ENCODE measurements at regions not wholly inside any gene's neighbourhood (a gene's known extent, or its start where the extent isn't known, plus 50 kb on each side); places are given as distances from the start of the nearest gene placed in this dataset.

DNA sequence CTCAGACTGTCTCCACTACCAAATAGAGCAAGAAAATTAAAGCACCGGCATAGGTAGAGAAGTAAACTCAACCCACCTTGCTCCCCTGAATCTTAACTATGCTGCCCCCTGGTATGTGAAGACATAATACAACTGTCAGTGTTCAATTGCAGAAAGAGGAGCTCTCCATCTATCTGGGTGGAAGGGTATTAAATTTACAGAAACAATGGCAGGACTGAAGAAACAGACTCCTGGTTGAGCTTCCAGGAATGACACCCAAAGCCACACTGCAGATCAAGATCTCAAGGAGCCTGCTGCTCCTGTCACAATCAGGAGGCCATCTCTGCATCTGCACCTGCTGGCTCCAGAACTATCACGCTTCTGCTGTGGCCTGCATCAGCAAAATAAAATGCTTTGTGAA, 132.1 kb upstream of the BMAL1 start:
- no peak overlapping the region for H3K4me2 ChIP-seq
- DNase-seq: no peak
- WGBS (ENCODE audit: low lambda C conversion rate): 92% methylated on average over 2 of the region's 2 CpGs
- no peaks in the 10 kb centered on the region for H3K9me3 ChIP-seq
- no peaks in the 10 kb centered on the region for H3K9me2 ChIP-seq
- H3K4me3 ChIP-seq (ENCODE audit: low read depth in 2 of 2, low read length in 1 of 2): no peak overlapping the region
- H4K20me1 ChIP-seq (ENCODE audit: insufficient read depth): no peaks in the 10 kb centered on the region
- H3K27ac ChIP-seq (ENCODE audit: low read depth in 2 of 2, low read length in 1 of 2): no peak overlapping the region
- no peaks in the 10 kb centered on the region for H3K36me3 ChIP-seq (replicated peaks in 1 of 2; ENCODE audit: control insufficient read depth in 1 of 2, insufficient read depth in 2 of 2, low read length in 1 of 2)
- no peaks in the 10 kb centered on the region for H3K27me3 ChIP-seq (ENCODE audit: insufficient read depth)
- no peak overlapping the region for H3K9ac ChIP-seq
- CTCF ChIA-PET: interaction anchor here (0.8 to 1.2 kb wide), 3 partner anchors 10 to 231 kb away, joined by 3 to 4 read pairs (median 3); no protein-coding TSS in a partner anchor
- H2AFZ ChIP-seq (ENCODE audit: low read depth): no peak overlapping the region
- POLR2A ChIA-PET: no interaction called here
- peaks cover 0 to 4% of the 10 kb centered on the region in 2 experiments; a peak in 1 of 4 replicates for H3K4me1 ChIP-seq (ENCODE audit: control insufficient read depth in 1 of 2, insufficient read depth in 2 of 2, low read depth in 1 of 2, low read length in 1 of 2)
- H3F3A ChIP-seq (replicated peaks; ENCODE audit: insufficient read depth): no peaks in the 10 kb centered on the region
- TF ChIP-seq RAD21 (IDR thresholded peaks at IDR 0.05; ENCODE audit: low read length) (0 out of 2 replicates have a peak, but pooled peaks have one; percentile 13), EP300 (IDR thresholded peaks at IDR 0.05; ENCODE audit: borderline replicate concordance in 1 of 2, low read depth in 1 of 2, low read length in 1 of 2) (no peak), MEF2A (IDR thresholded peaks at IDR 0.05; ENCODE audit: borderline replicate concordance, low read depth) (no peak), GATA2 (CRISPR knock-in tag; IDR thresholded peaks at IDR 0.05) (peak; percentile 41; the same call in 1 of the 2 replicates), EZH2phosphoT487 (IDR thresholded peaks at IDR 0.05; ENCODE audit: borderline replicate concordance, low read depth) (no peak)
- no peaks in the 10 kb centered on the region for H3K79me2 ChIP-seq (ENCODE audit: insufficient read depth)

DNA sequence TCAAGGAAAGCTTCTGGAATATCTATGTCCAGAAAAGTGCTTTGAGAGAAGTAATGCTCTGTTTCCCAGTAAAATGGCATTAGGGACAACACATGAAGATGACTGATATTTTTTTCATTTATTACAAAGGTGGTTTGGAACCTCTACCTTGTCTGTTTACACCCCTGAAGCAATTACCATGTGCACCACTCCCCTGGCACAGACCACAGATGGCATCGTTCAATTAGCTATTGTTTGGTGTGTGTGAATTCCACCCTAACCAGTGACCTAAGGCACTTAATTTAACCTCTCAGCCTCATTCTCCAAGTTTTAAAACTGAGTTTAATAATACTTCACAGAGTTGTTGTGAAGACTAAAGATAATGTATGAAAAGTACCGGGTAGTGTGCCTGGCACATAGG, 127.6 kb upstream of the BMAL1 start:
- no peak overlapping the region for H2AFZ ChIP-seq (ENCODE audit: low read depth)
- no peak overlapping the region for H3K4me2 ChIP-seq
- no peaks in the 10 kb centered on the region for H3K79me2 ChIP-seq (ENCODE audit: insufficient read depth)
- no peaks in the 10 kb centered on the region for H4K20me1 ChIP-seq (ENCODE audit: insufficient read depth)
- H3K27ac ChIP-seq (ENCODE audit: low read depth in 2 of 2, low read length in 1 of 2): no peak overlapping the region
- H3K9me3 ChIP-seq: no peaks in the 10 kb centered on the region
- no peak for DNase-seq
- peaks cover 0 to 4% of the 10 kb centered on the region in 2 experiments; a peak in 1 of 4 replicates for H3K4me1 ChIP-seq (ENCODE audit: control insufficient read depth in 1 of 2, insufficient read depth in 2 of 2, low read depth in 1 of 2, low read length in 1 of 2)
- H3K4me3 ChIP-seq (ENCODE audit: low read depth in 2 of 2, low read length in 1 of 2): no peak overlapping the region
- ChIA-PET POLR2A (no interaction called here), CTCF (interaction anchor here (0.6 to 5.4 kb wide), 4 partner anchors 186 to 861 kb away, joined by 3 to 51 read pairs (median 4); no protein-coding TSS in a partner anchor)
- no peaks in the 10 kb centered on the region; the same call in 1 of the 2 replicates for H3K27me3 ChIP-seq (ENCODE audit: insufficient read depth)
- TF ChIP-seq TEAD4 (IDR thresholded peaks at IDR 0.05; ENCODE audit: borderline replicate concordance, insufficient read depth) (no peak), ELF1 (IDR thresholded peaks at IDR 0.05) (no peak), SMC3 (IDR thresholded peaks at IDR 0.05; ENCODE audit: low read depth, low read length) (no peak), PBX3 (IDR thresholded peaks at IDR 0.05) (no peak)
- 79% methylated on average over 2 of the region's 2 CpGs for WGBS (ENCODE audit: low lambda C conversion rate)
- H3K36me3 ChIP-seq (replicated peaks in 1 of 2; ENCODE audit: control insufficient read depth in 1 of 2, insufficient read depth in 2 of 2, low read length in 1 of 2): no peaks in the 10 kb centered on the region
- no peak overlapping the region for H3K9ac ChIP-seq
- H3K9me2 ChIP-seq: no peaks in the 10 kb centered on the region
- H3F3A ChIP-seq (replicated peaks; ENCODE audit: insufficient read depth): no peaks in the 10 kb centered on the region

- Histone ChIP-seq H3K79me2 (ENCODE audit: insufficient read depth) (no peaks in the 10 kb centered on the region), H2AFZ (ENCODE audit: low read depth) (no peak overlapping the region), H3K9me2 (no peaks in the 10 kb centered on the region), H3K9me3 (no peaks in the 10 kb centered on the region), H3F3A (replicated peaks; ENCODE audit: insufficient read depth) (no peaks in the 10 kb centered on the region), H3K4me2 (no peak overlapping the region), H3K4me3 (ENCODE audit: low read depth in 2 of 2, low read length in 1 of 2) (no peak overlapping the region), H3K4me1 (ENCODE audit: control insufficient read depth in 1 of 2, insufficient read depth in 2 of 2, low read depth in 1 of 2, low read length in 1 of 2) (peaks cover 0 to 4% of the 10 kb centered on the region in 2 experiments; a peak in 1 of 4 replicates), H3K27me3 (ENCODE audit: insufficient read depth) (no peaks in the 10 kb centered on the region; the same call in 1 of the 2 replicates), H3K36me3 (replicated peaks in 1 of 2; ENCODE audit: control insufficient read depth in 1 of 2, insufficient read depth in 2 of 2, low read length in 1 of 2) (no peaks in the 10 kb centered on the region), H3K27ac (ENCODE audit: low read depth in 2 of 2, low read length in 1 of 2) (no peak overlapping the region), H4K20me1 (ENCODE audit: insufficient read depth) (no peaks in the 10 kb centered on the region), H3K9ac (no peak overlapping the region)
- TF ChIP-seq, protein P1, sequence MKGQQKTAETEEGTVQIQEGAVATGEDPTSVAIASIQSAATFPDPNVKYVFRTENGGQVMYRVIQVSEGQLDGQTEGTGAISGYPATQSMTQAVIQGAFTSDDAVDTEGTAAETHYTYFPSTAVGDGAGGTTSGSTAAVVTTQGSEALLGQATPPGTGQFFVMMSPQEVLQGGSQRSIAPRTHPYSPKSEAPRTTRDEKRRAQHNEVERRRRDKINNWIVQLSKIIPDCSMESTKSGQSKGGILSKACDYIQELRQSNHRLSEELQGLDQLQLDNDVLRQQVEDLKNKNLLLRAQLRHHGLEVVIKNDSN (IDR thresholded peaks at IDR 0.05; ENCODE audit: borderline replicate concordance, low read depth): no peak
- no peak for TF ChIP-seq NRF1 (IDR thresholded peaks at IDR 0.05; ENCODE audit: low read depth, low read length)
- TF ChIP-seq, protein P2, sequence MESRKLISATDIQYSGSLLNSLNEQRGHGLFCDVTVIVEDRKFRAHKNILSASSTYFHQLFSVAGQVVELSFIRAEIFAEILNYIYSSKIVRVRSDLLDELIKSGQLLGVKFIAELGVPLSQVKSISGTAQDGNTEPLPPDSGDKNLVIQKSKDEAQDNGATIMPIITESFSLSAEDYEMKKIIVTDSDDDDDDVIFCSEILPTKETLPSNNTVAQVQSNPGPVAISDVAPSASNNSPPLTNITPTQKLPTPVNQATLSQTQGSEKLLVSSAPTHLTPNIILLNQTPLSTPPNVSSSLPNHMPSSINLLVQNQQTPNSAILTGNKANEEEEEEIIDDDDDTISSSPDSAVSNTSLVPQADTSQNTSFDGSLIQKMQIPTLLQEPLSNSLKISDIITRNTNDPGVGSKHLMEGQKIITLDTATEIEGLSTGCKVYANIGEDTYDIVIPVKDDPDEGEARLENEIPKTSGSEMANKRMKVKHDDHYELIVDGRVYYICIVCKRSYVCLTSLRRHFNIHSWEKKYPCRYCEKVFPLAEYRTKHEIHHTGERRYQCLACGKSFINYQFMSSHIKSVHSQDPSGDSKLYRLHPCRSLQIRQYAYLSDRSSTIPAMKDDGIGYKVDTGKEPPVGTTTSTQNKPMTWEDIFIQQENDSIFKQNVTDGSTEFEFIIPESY (IDR thresholded peaks at IDR 0.05; ENCODE audit: borderline replicate concordance, low read depth): no peak
- no peak for TF ChIP-seq ELF1 (IDR thresholded peaks at IDR 0.05)
- no peak for TF ChIP-seq RFX5 (IDR thresholded peaks at IDR 0.05; ENCODE audit: low read length)
- no peak for TF ChIP-seq MEF2A (IDR thresholded peaks at IDR 0.05; ENCODE audit: borderline replicate concordance, low read depth)
- no peak for TF ChIP-seq FOXJ3 (CRISPR knock-in tag; IDR thresholded peaks at IDR 0.05)
- ChIA-PET POLR2A (no interaction called here), CTCF (interaction anchor here (0.9 to 5.4 kb wide), 4 partner anchors 11 to 862 kb away, joined by 3 to 51 read pairs (median 4); no protein-coding TSS in a partner anchor)
- 69% methylated on average over 5 of the region's 5 CpGs for WGBS (ENCODE audit: low lambda C conversion rate)
- no peak for DNase-seq
Observed at GRCh38 chr11:13150487-13150886, 127.1 kb upstream of the BMAL1 start.

Measured in SK-N-SH (cell line).